H1 (cell line): ENCODE measurements at regions not wholly inside any gene's neighbourhood (a gene's known extent, or its start where the extent isn't known, plus 50 kb on each side); places are given as distances from the start of the nearest gene placed in this dataset.

Source experiments
- BACH1 ChIP-seq: IDR thresholded peaks from 2 replicates; pipeline ENCODE4 v1.6.1; 2012; ENCODE audit warnings: low read length, improper control_type of control experiment
- CHD2 ChIP-seq: IDR thresholded peaks from 2 replicates; pipeline ENCODE4 v1.6.1; 2012; ENCODE audit warnings: low read length, improper control_type of control experiment
- NANOG ChIP-seq: IDR thresholded peaks from 2 replicates; pipeline ENCODE4 v1.6.1; 2011; ENCODE audit warnings: low read length, low read depth, mild to moderate bottlenecking, inconsistent platforms; ENCODE audit not compliant: insufficient read depth, poor library complexity, severe bottlenecking
- PHF8 ChIP-seq: fragments of 200-600 bp; sonication (generic); conservative IDR thresholded peaks from 2 replicates; pipeline ENCODE4 v1.7.1; 2012; ENCODE audit warnings: low read depth, mild to moderate bottlenecking, inconsistent platforms, low read length, moderate library complexity
- RBBP5 ChIP-seq: IDR thresholded peaks from 2 replicates; pipeline ENCODE4 v1.7.1; 2012; ENCODE audit warnings: low read depth, mild to moderate bottlenecking, inconsistent platforms, low read length, moderate library complexity, borderline replicate concordance
- SP4 ChIP-seq: IDR thresholded peaks from 2 replicates; pipeline ENCODE4 v1.6.1; 2012; ENCODE audit warnings: low read length, inconsistent platforms
- SRF ChIP-seq: IDR thresholded peaks from 2 replicates; pipeline ENCODE4 v1.6.1; 2011; ENCODE audit warnings: mild to moderate bottlenecking, low read depth, low read length, moderate library complexity
- TAF1 ChIP-seq: IDR thresholded peaks from 2 replicates; pipeline ENCODE4 v1.6.1; 2011; ENCODE audit warnings: mild to moderate bottlenecking, low read depth, low read length

- TF ChIP-seq PHF8 (no peak), NANOG (no peak), SRF (no peak), CHD2 (no peak), SP4 (no peak), BACH1 (no peak), RBBP5 (no peak), TAF1 (no peak)
Measured at GRCh38 chr13:109394311-109394988, 391.9 kb downstream of the IRS2 start (continued).
